ENCODE measurements at regions not wholly inside any gene's neighbourhood (a gene's known extent, or its start where the extent isn't known, plus 50 kb on each side); places are given as distances from the start of the nearest gene placed in this dataset.

- Histone ChIP-seq H3K79me2 (replicated peaks; ENCODE audit: insufficient read depth, low read length) (no peaks in the 10 kb centered on the region), H3K27ac (ENCODE audit: low read length) (no peak overlapping the region), H3K27me3 (ENCODE audit: insufficient read depth, low read depth, low read length) (no peaks in the 10 kb centered on the region), H3F3A (ENCODE audit: insufficient read depth, low read length, poor library complexity, severe bottlenecking) (no peaks in the 10 kb centered on the region), H3K9me3 (ENCODE audit: low read length) (no peaks in the 10 kb centered on the region), H2AFZ (ENCODE audit: low read depth, low read length) (no peak overlapping the region), H3K9me2 (ENCODE audit: insufficient read depth, low read length) (no peaks in the 10 kb centered on the region), H3K4me3 (ENCODE audit: low read length) (no peak overlapping the region), H3K4me2 (ENCODE audit: low read length) (no peak overlapping the region), H3K9ac (ENCODE audit: low read length) (no peak overlapping the region), H4K20me1 (ENCODE audit: insufficient read depth) (no peaks in the 10 kb centered on the region), H3K36me3 (ENCODE audit: insufficient read depth, low read length) (no peaks in the 10 kb centered on the region)
- TF ChIP-seq REST (IDR thresholded peaks at IDR 0.05; ENCODE audit: borderline replicate concordance) (no peak), EP300 (conservative IDR thresholded peaks at IDR 0.05; ENCODE audit: poor library complexity, severe bottlenecking) (no peak), RAD21 (conservative IDR thresholded peaks at IDR 0.05) (no peak), TAF1 (IDR thresholded peaks at IDR 0.05; ENCODE audit: low read depth) (no peak), POLR2AphosphoS5 (IDR thresholded peaks at IDR 0.05) (no peak), EZH2 (IDR thresholded peaks at IDR 0.05; ENCODE audit: borderline replicate concordance, insufficient read depth, low read length, poor library complexity, severe bottlenecking) (no peak), CTCF (IDR thresholded peaks at IDR 0.05; ENCODE audit: poor library complexity, severe bottlenecking) (no peak), MXI1 (conservative IDR thresholded peaks at IDR 0.05; ENCODE audit: poor library complexity, severe bottlenecking) (no peak), SMC3 (conservative IDR thresholded peaks at IDR 0.05; ENCODE audit: poor library complexity) (no peak)
These were observed 1488.1 kb upstream of the PRR20A start for GRCh38 chr13:55652657-55653056.

- Histone ChIP-seq H3K4me3 (ENCODE audit: low read length) (no peak overlapping the region), H3K9me2 (ENCODE audit: insufficient read depth, low read length) (no peaks in the 10 kb centered on the region), H4K20me1 (ENCODE audit: insufficient read depth) (no peaks in the 10 kb centered on the region)
These were observed 1487.2 kb upstream of the PRR20A start for GRCh38 chr13:55653497-55653896.

More at GRCh38 chr13:55653497-55653896, 1487.2 kb upstream of the PRR20A start:
- Histone ChIP-seq H3K9ac (ENCODE audit: low read length) (no peak overlapping the region), H2AFZ (ENCODE audit: low read depth, low read length) (no peak overlapping the region), H3F3A (ENCODE audit: insufficient read depth, low read length, poor library complexity, severe bottlenecking) (no peaks in the 10 kb centered on the region), H3K4me2 (ENCODE audit: low read length) (no peak overlapping the region), H3K27me3 (ENCODE audit: insufficient read depth, low read depth, low read length) (no peaks in the 10 kb centered on the region), H3K9me3 (ENCODE audit: low read length) (no peaks in the 10 kb centered on the region), H3K36me3 (ENCODE audit: insufficient read depth, low read length) (no peaks in the 10 kb centered on the region), H3K79me2 (replicated peaks; ENCODE audit: insufficient read depth, low read length) (no peaks in the 10 kb centered on the region), H3K27ac (ENCODE audit: low read length) (no peak overlapping the region)
- TF ChIP-seq REST (IDR thresholded peaks at IDR 0.05; ENCODE audit: borderline replicate concordance), result no peak
